WTC11 (cell line): ENCODE measurements at regions not wholly inside any gene's neighbourhood (a gene's known extent, or its start where the extent isn't known, plus 50 kb on each side); places are given as distances from the start of the nearest gene placed in this dataset.
A peak's percentile ranks its signal among the peaks of the same experiment; 100 is the strongest.
"Not testable (repeated sequence)": the region's sequence is repeated elsewhere in the genome, so short reads cannot be mapped to it uniquely, and the experiment has no call there.

ENCODE experiments used
- ATAC-seq: fragments of 200-7000 bp; cut with Tn5 transposase; 2 replicates; pipeline ENCODE4 v1.10.0; 2021; ENCODE audit warnings: mild to moderate bottlenecking, moderate library complexity
- CTCF ChIA-PET: fragments of 300-600 bp; sonication (Branson Sonifier 250); formaldehyde crosslinking; loops from one replicate; lab custom pipeline; 2021; ENCODE audit warnings: antibody characterized with exemption; lab: Charles Lee
- POLR2A ChIA-PET: fragments of 350-600 bp; sonication (Branson Sonifier 250); formaldehyde crosslinking; loops from one replicate; lab custom pipeline; 2021; ENCODE audit warnings: antibody characterized with exemption; lab: Charles Lee
- DNase-seq: peaks from one replicate; pipeline ENCODE4 v3.0.0; 2021; ENCODE audit warnings: low spot score
- H3K27ac Mint-ChIP-seq: 2 replicates; pipeline ENCODE4 v1.8.0; 2021; ENCODE audit warnings: mixed read lengths
- H3K27me3 Mint-ChIP-seq: 2 replicates; pipeline ENCODE4 v1.8.0; 2021; ENCODE audit warnings: low read depth, mild to moderate bottlenecking, moderate library complexity, mixed read lengths
- H3K36me3 Mint-ChIP-seq: 2 replicates; pipeline ENCODE4 v1.8.0; 2021; ENCODE audit warnings: mixed read lengths
- H3K4me1 Mint-ChIP-seq: 2 replicates; pipeline ENCODE4 v1.8.0; 2022; ENCODE audit warnings: mixed read lengths
- H3K4me3 Mint-ChIP-seq: 2 replicates; pipeline ENCODE4 v1.8.0; 2021; ENCODE audit warnings: mild to moderate bottlenecking, moderate library complexity, mixed read lengths
- H3K9me3 Mint-ChIP-seq: 2 replicates; pipeline ENCODE4 v1.8.0; 2021; ENCODE audit warnings: mixed read lengths

DNA sequence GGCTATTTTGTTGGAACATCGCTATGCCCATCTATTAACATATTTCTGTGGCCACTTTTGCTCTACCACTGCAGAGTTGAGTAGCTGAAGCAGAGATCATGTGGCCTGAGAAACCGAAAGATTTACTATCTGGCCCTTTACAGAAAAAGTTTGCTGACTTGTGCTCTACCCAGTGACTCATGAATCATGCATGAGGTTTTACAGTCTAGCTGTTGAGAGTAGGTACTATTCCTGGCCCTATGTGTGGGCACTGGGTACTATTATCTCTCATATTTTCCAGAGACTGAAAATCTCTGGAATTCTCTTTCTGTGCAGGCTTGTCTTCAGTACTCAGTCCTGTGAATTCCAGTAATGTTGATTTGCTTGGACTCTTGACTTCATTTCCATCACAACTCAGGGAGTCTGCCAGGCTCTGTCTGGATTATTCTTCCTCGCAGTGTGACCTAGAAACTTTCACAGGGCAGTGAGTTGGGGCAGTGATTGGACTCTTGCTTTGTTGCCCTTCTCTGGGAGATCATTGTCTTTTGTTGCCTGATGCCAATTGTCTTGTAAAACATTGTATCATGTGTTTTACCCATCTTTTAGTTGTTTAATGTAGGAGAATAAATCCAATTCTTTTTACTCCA lies 121.3 kb upstream of the PRSS12 start:
- DNase-seq, H3K36me3 Mint-ChIP-seq, POLR2A ChIA-PET, CTCF ChIA-PET, H3K4me3 Mint-ChIP-seq, H3K27ac Mint-ChIP-seq, H3K9me3 Mint-ChIP-seq, H3K27me3 Mint-ChIP-seq, H3K4me1 Mint-ChIP-seq: not testable (repeated sequence)
- peak; percentile 32 for ATAC-seq

DNA sequence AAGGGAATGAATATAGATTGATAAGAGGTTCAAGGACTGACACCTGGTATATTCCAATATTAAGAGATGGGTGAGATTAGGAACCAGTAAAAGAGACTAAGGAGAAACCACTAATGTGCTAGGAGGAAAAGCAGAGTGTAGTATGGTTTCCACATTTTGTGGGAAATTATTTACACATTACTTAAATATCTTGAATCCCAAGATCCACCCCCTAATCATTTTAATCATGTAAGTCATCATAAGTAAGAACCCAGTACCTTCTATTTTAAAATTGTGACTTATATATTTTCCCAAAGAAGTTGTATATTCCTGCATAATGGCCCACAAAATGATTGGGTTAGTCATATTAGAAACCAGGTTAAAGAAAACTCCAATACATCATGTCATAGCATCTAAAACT lies 122.0 kb upstream of the PRSS12 start:
- H3K27ac Mint-ChIP-seq, H3K27me3 Mint-ChIP-seq, H3K4me1 Mint-ChIP-seq, ATAC-seq, POLR2A ChIA-PET, H3K4me3 Mint-ChIP-seq, CTCF ChIA-PET, DNase-seq, H3K36me3 Mint-ChIP-seq, H3K9me3 Mint-ChIP-seq: not testable (repeated sequence)

DNA sequence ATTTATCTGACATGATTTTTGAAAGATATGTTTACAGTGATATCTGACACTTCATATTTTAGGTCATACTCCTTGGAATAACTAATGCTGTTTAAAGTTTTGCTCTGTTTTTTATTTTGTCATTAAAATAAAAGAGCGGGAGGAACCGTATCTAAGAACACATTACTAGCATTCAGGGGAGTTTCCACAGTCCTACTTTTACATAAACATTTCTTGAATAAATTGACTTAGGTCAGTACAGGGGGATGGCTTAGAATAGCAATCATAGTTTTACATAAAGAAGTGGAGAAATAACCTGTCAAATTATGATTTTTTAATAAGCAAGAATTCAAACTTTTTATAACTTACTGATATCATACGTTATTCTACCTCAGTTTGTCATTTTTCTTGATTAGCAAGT lies 123.1 kb upstream of the PRSS12 start:
- H3K27me3 Mint-ChIP-seq, H3K9me3 Mint-ChIP-seq, H3K36me3 Mint-ChIP-seq, H3K4me3 Mint-ChIP-seq, DNase-seq, H3K4me1 Mint-ChIP-seq, POLR2A ChIA-PET, H3K27ac Mint-ChIP-seq, ATAC-seq, CTCF ChIA-PET: not testable (repeated sequence)

DNA sequence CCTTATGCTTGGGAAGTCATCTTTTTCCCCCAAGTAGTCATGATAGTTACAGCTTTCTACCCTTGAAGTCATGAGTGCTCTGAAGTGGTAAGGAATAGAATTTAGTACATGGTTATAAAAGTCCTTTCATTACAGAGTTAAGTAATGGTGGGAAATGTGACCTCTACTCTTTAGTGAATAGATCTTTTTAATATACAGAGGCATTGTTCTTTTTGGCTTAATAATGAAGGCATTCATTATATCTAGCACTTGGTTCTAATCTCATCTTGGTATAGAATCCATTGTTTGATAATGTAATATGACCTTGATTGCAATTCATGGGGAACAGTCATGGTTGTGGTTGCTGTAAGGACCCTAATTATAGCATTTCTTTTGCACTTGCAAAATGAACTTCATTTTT lies 125.0 kb upstream of the PRSS12 start:
- POLR2A ChIA-PET, DNase-seq, H3K4me3 Mint-ChIP-seq, H3K36me3 Mint-ChIP-seq, H3K27me3 Mint-ChIP-seq, H3K9me3 Mint-ChIP-seq, H3K4me1 Mint-ChIP-seq, H3K27ac Mint-ChIP-seq, CTCF ChIA-PET, ATAC-seq: not testable (repeated sequence)

DNA sequence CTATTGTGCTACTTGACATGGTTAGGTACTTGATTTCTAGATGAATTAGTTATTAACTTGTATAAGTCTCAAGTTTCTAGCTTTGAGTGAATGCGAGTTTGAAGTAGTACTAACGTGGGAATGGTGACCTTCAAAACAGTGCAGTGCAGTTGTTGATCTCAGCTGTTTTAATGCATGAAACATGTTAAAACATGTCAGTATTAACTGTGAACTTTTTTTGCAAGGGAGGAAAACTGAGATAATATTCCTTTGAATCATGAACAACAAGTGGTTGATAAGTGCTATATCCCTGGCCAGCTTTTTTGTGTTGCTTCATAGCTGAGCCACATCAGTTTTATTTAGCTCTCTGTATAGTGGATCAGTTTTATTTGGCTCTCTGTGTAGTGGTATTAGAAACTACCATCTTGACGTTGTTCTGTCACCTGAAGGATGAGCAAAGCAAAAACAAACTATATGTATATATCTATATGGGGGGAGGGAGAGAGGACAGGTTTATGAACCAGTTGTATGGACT lies 133.1 kb upstream of the PRSS12 start:
- H3K9me3 Mint-ChIP-seq, POLR2A ChIA-PET, H3K4me3 Mint-ChIP-seq, DNase-seq, ATAC-seq, H3K36me3 Mint-ChIP-seq, H3K27ac Mint-ChIP-seq, H3K27me3 Mint-ChIP-seq, H3K4me1 Mint-ChIP-seq, CTCF ChIA-PET: not testable (repeated sequence)

DNA sequence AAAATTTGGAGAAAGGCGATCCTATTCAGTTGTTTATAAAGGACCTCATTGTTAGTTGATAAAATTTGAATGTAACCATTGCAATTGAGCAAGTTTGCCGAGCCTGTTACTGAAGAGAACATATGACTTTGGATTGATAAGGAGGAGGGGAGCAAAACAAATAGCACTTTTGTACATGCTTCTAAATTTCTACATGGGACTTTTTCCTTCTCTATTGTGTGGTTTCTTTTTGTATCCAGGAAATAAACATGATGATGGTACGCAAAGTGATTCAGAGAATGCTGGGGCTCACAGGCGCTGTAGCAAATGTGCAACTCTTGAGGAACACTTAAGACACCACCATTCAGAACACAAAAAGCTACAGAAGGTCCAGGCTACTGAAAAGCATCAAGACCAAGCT lies 140.2 kb upstream of the PRSS12 start:
- H3K27ac Mint-ChIP-seq, ATAC-seq, H3K36me3 Mint-ChIP-seq, POLR2A ChIA-PET, H3K9me3 Mint-ChIP-seq, H3K4me3 Mint-ChIP-seq, DNase-seq, H3K27me3 Mint-ChIP-seq, CTCF ChIA-PET: not testable (repeated sequence)
- H3K4me1 Mint-ChIP-seq, result peaks cover 13% of the 10 kb centered on the region

DNA sequence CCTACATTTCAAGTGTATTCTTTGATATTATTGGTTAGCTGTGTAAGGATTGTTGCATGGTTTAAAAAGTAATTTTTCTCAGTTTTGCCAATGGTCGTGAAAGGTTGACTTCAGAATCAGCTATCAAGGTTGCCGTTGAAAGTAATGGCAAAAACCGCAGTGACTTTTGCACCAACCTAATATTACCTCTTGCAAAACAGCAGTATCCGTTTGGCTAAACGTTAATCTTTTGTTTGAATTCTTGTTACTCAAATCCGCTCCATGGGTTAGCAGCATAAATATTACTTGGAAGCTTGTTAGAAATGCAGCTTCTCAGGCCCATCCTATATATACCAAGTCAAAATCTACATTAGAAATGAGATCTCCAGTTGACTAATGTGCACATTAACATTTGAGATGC lies 141.6 kb upstream of the PRSS12 start:
- CTCF ChIA-PET, ATAC-seq, H3K4me3 Mint-ChIP-seq, H3K27me3 Mint-ChIP-seq, H3K27ac Mint-ChIP-seq, DNase-seq, POLR2A ChIA-PET, H3K36me3 Mint-ChIP-seq, H3K9me3 Mint-ChIP-seq: not testable (repeated sequence)
- peaks cover 13% of the 10 kb centered on the region for H3K4me1 Mint-ChIP-seq

DNA sequence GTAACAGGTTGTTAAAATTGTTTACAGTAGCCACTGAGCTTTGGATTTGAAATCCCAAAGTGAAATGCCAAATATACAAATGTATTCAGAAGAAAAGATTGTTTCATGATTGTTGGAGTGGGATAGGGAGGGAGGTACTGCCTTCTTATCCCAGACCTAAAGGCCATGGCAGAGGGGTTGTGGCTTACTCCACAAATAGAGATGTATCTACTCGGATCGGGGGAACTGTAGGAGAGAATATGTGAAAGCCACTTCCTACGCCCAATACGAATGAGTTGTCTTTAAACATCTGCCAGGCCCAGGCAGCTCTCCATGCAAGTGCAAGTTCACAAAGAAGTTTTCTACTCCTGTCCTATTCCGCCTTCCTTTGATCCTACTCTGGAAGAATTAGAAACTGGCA lies 150.2 kb upstream of the PRSS12 start:
- H3K36me3 Mint-ChIP-seq, POLR2A ChIA-PET, DNase-seq, H3K9me3 Mint-ChIP-seq, H3K4me3 Mint-ChIP-seq, H3K4me1 Mint-ChIP-seq, H3K27me3 Mint-ChIP-seq, CTCF ChIA-PET, H3K27ac Mint-ChIP-seq: not testable (repeated sequence)
- ATAC-seq, result peak; percentile 51

DNA sequence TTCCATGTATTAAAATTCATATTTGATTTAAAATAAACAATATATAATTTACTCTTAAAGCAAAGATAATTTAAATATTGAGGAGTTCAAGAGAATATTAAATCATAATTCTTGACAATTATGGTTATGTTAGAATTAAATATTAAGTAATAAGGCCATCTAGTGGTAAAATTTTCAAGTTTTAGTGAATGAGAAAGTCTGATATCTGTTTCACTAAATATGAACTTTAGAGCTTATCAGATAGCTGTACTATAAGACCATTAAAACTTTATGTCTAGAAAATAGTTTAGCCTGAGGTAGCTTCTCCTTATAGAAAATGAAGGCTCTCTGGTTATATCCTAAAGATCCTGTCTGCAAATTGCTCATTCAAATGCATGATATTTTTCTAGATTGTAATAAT lies 152.1 kb upstream of the PRSS12 start:
- H3K27me3 Mint-ChIP-seq, H3K27ac Mint-ChIP-seq, DNase-seq, POLR2A ChIA-PET, H3K4me1 Mint-ChIP-seq, CTCF ChIA-PET, H3K9me3 Mint-ChIP-seq, ATAC-seq, H3K4me3 Mint-ChIP-seq, H3K36me3 Mint-ChIP-seq: not testable (repeated sequence)

DNA sequence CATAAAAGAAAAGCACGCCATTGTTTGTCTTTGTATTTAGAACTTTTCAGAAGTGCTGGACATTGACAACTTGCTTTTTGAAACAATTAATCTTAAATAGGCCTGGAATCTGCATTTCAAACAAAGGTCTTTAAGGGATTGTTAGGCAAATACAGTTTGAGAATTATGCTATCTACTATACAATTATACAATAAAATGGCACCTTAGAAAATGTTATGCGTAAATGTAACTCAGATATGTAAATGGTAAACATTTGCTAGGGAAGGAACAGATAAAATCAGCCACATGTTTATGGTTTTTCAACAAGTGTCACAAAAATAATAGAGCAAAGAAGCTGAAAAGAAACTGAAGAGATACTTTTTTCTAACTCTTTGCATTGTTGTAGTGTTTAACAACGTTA lies 152.7 kb upstream of the PRSS12 start:
- POLR2A ChIA-PET, ATAC-seq, H3K36me3 Mint-ChIP-seq, H3K4me1 Mint-ChIP-seq, H3K9me3 Mint-ChIP-seq, H3K4me3 Mint-ChIP-seq, CTCF ChIA-PET, H3K27me3 Mint-ChIP-seq, DNase-seq, H3K27ac Mint-ChIP-seq: not testable (repeated sequence)

DNA sequence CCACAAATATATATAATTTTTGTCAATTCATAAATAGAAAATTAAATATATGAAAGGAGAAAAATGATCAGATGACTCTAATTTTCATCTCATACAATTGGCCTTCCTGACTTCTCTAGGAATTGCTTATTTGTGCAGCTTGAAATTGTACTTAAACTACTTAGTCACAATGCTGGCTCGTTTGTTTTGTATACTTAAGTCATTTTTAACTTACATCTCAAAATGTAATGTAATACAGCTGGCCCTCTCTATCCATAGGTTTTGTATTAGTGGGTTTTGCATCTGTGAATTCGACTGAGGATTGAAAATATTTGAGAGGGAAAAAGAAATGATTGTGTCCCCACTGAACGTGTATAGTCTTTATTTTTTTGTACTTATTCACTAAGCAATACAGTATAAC lies 160.1 kb upstream of the PRSS12 start:
- POLR2A ChIA-PET, H3K9me3 Mint-ChIP-seq, H3K27me3 Mint-ChIP-seq, H3K36me3 Mint-ChIP-seq, H3K4me3 Mint-ChIP-seq, H3K27ac Mint-ChIP-seq, ATAC-seq, H3K4me1 Mint-ChIP-seq, CTCF ChIA-PET, DNase-seq: not testable (repeated sequence)

DNA sequence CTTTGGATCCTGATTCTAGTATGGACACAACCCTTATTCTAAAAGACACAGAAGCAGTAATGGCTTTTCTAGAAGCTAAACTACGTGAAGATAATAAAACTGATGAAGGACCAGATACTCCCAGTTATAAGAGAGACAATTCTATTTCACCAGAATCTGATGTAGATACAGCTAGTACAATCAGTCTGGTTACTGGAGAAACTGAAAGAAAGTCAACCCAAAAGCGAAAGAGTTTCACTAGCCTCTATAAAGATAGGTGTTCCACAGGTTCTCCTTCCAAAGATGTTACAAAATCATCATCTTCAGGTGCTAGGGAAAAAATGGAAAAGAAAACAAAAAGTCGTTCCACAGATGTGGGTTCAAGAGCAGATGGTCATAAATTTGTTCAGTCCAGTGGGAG lies 161.5 kb upstream of the PRSS12 start:
- H3K36me3 Mint-ChIP-seq, DNase-seq, H3K4me1 Mint-ChIP-seq, H3K27me3 Mint-ChIP-seq, CTCF ChIA-PET, H3K4me3 Mint-ChIP-seq, ATAC-seq, H3K27ac Mint-ChIP-seq, H3K9me3 Mint-ChIP-seq, POLR2A ChIA-PET: not testable (repeated sequence)

DNA sequence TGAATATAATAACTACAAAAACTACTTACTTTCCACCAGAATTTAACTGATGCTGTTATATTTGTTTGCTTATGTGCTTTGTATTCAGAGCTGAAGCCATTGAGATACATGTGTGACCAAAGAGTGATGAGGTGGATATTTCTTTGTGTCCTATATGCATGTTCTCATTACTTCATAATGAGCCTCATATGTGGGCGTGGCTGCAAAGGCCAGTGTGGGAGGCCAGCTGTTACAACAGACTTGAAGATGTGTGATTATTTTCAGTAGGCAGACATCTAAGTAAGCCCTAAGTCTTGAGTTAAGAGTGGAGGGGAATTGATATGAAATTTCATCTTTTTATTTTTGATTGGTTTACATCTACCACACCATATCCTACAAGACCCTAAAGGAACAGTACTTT lies 163.3 kb upstream of the PRSS12 start:
- H3K36me3 Mint-ChIP-seq, ATAC-seq, H3K9me3 Mint-ChIP-seq, DNase-seq, CTCF ChIA-PET, POLR2A ChIA-PET, H3K4me3 Mint-ChIP-seq, H3K4me1 Mint-ChIP-seq, H3K27ac Mint-ChIP-seq, H3K27me3 Mint-ChIP-seq: not testable (repeated sequence)
